A673 (cell line): ENCODE measurements at regions not wholly inside any gene's neighbourhood (a gene's known extent, or its start where the extent isn't known, plus 50 kb on each side); places are given as distances from the start of the nearest gene placed in this dataset.

ENCODE experiments used
- EZH2 ChIP-seq: fragments of 200-600 bp; sonication (generic); IDR thresholded peaks from 2 replicates; pipeline ENCODE4 v1.6.1; 2017; ENCODE audit warnings: borderline replicate concordance, low read depth, mild to moderate bottlenecking, mixed read lengths, antibody characterized with exemption, low read length; ENCODE audit not compliant: poor library complexity, severe bottlenecking
- TF ChIP-seq, protein P1 (sequence below): fragments of 300-800, 200-600 bp; sonication (generic); conservative IDR thresholded peaks from 2 replicates; pipeline ENCODE4 v1.5.1; 2017; ENCODE audit warnings: low read depth, mild to moderate bottlenecking, antibody characterized with exemption, low read length, moderate library complexity, mixed read lengths

DNA sequence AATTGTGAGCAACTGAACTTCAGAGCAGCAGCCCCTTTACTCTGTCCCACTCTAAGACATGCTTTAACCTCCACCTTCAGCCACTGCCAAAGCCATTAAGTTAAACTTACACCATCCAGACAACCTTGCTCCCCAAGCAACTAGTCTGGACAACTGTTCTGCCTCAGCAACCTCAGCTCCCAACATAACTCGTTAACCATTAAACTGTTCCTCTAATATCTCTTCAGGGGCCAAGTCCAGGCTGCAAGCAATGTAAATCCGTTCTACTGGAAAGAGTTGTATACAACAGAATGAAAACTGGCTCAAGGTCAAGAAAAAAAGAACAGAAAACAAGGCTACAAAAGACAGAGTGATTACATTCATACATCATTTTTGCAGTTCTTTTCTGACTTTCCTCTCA, 131.7 kb upstream of the TARS1 start:
- TF ChIP-seq, protein P1, sequence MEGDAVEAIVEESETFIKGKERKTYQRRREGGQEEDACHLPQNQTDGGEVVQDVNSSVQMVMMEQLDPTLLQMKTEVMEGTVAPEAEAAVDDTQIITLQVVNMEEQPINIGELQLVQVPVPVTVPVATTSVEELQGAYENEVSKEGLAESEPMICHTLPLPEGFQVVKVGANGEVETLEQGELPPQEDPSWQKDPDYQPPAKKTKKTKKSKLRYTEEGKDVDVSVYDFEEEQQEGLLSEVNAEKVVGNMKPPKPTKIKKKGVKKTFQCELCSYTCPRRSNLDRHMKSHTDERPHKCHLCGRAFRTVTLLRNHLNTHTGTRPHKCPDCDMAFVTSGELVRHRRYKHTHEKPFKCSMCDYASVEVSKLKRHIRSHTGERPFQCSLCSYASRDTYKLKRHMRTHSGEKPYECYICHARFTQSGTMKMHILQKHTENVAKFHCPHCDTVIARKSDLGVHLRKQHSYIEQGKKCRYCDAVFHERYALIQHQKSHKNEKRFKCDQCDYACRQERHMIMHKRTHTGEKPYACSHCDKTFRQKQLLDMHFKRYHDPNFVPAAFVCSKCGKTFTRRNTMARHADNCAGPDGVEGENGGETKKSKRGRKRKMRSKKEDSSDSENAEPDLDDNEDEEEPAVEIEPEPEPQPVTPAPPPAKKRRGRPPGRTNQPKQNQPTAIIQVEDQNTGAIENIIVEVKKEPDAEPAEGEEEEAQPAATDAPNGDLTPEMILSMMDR, result no peak
- TF ChIP-seq EZH2, result no peak
